OCI-LY7 (cell line): ENCODE measurements at regions not wholly inside any gene's neighbourhood (a gene's known extent, or its start where the extent isn't known, plus 50 kb on each side); places are given as distances from the start of the nearest gene placed in this dataset.

Experiments used
- BruUV-seq: library from RNA; stranded (reverse); fragments of 400-500 nt; replicated peaks from 2 replicates; lab custom pipeline; 2021; lab: Mats Ljungman, UMichigan
- CTCF ChIA-PET: fragments of 300-600 bp; sonication (Branson Sonifier 250); formaldehyde crosslinking; loops from one replicate; lab custom pipeline; 2022; ENCODE audit warnings: antibody characterized with exemption; ENCODE audit not compliant: unreplicated experiment; lab: Charles Lee
- POLR2A ChIA-PET: fragments of 300-600 bp; sonication (Branson Sonifier 250); formaldehyde crosslinking; loops from one replicate; lab custom pipeline; 2022; ENCODE audit warnings: antibody characterized with exemption; lab: Charles Lee
- DNase-seq: peaks from one replicate; pipeline ENCODE4 v3.0.0-alpha.2; 2015; ENCODE audit warnings: low spot score
- H2AFZ ChIP-seq: fragments of 200-600 bp; sonication (generic), shearing (Covaris generic); 2 replicates; pipeline ENCODE4 v1.6.1; 2014; ENCODE audit warnings: mild to moderate bottlenecking, antibody characterized with exemption, low read length, moderate library complexity
- H3K27ac ChIP-seq: fragments of 200-600 bp; sonication (generic); 2 replicates; pipeline ENCODE4 v1.5.1; 2014; ENCODE audit warnings: mixed run types, low read depth, mild to moderate bottlenecking, moderate library complexity, low read length, inconsistent platforms; ENCODE audit not compliant: poor library complexity, severe bottlenecking
- H3K36me3 ChIP-seq: fragments of 200-600 bp; sonication (generic); 2 replicates; pipeline ENCODE4 v1.6.1; 2014; ENCODE audit warnings: mild to moderate bottlenecking, antibody characterized with exemption, low read length, moderate library complexity, mixed read lengths; ENCODE audit not compliant: insufficient read depth
- H3K4me1 ChIP-seq: fragments of 200-600 bp; sonication (generic); 2 replicates; pipeline ENCODE4 v1.5.1; 2014; ENCODE audit warnings: mild to moderate bottlenecking, low read length; ENCODE audit not compliant: insufficient read depth, poor library complexity, severe bottlenecking
- H3K4me2 ChIP-seq: fragments of 200-600 bp; sonication (generic); 2 replicates; pipeline ENCODE4 v1.6.1; 2014; ENCODE audit warnings: mild to moderate bottlenecking, low read length
- H3K4me3 ChIP-seq: fragments of 200-600 bp; sonication (generic); 2 replicates; pipeline ENCODE4 v1.5.1; 2014; ENCODE audit warnings: mild to moderate bottlenecking, low read depth, low read length; ENCODE audit not compliant: poor library complexity, severe bottlenecking
- H3K79me2 ChIP-seq: fragments of 200-600 bp; sonication (generic); 2 replicates; pipeline ENCODE4 v1.6.1; 2016; ENCODE audit warnings: low read depth, mild to moderate bottlenecking, low read length, moderate library complexity, mixed read lengths; ENCODE audit not compliant: insufficient read depth
- H3K9me2 ChIP-seq: fragments of 200-600 bp; sonication (generic); 2 replicates; pipeline ENCODE4 v1.6.1; 2016; ENCODE audit warnings: mild to moderate bottlenecking, low read length, mixed read lengths; ENCODE audit not compliant: insufficient read depth
- H3K9me3 ChIP-seq: fragments of 200-600 bp; sonication (generic); 2 replicates; pipeline ENCODE4 v1.6.1; 2014; ENCODE audit warnings: mild to moderate bottlenecking, mixed run types, low read length, mixed read lengths
- H4K20me1 ChIP-seq: fragments of 200-600 bp; sonication (generic); 2 replicates; pipeline ENCODE4 v1.6.1; 2014; ENCODE audit warnings: mild to moderate bottlenecking, antibody characterized with exemption, low read length, moderate library complexity, mixed read lengths; ENCODE audit not compliant: insufficient read depth
- EZH2phosphoT487 ChIP-seq: fragments of 200-600 bp; sonication (generic); IDR thresholded peaks from 2 replicates; pipeline ENCODE4 v1.6.1; 2018; ENCODE audit warnings: low read depth, borderline replicate concordance, mild to moderate bottlenecking, mixed run types, antibody characterized with exemption, low read length, moderate library complexity, mixed read lengths
- intact Hi-C: fragments of 100-400 bp; cut with micrococcal nuclease; formaldehyde crosslinking; loops from one replicate; pipeline ENCODE4 v1.10.0; 2022; ENCODE audit not compliant: unreplicated experiment
- TF ChIP-seq, protein P1 (sequence below): fragments of 200-600 bp; sonication (generic); conservative IDR thresholded peaks from 2 replicates; pipeline ENCODE4 v1.5.1; 2014; ENCODE audit warnings: mild to moderate bottlenecking, antibody characterized with exemption, low read length, moderate library complexity, mixed read lengths

DNA sequence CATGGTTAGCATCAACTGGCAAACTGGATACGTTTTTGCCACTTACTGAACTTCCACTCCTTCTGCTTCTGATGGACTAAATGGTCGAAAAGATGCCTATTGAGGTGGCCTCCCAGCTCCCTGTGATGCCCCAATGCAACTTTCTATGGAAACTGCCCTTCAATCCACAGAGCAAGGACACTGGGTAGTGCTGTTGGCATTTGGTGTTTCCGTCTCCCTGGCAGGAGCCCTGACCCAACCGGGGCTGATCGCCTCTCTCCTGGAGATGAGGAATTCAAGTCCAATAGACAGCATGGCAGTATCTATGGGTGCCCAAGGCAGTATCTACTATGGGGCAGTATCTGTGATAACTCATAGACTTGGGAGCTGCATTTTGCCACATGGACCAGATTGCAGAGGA is 116.3 kb upstream of the IRX3 start:
- H3K4me3 ChIP-seq, result no peak overlapping the region
- BruUV-seq, result no TSS peak

DNA sequence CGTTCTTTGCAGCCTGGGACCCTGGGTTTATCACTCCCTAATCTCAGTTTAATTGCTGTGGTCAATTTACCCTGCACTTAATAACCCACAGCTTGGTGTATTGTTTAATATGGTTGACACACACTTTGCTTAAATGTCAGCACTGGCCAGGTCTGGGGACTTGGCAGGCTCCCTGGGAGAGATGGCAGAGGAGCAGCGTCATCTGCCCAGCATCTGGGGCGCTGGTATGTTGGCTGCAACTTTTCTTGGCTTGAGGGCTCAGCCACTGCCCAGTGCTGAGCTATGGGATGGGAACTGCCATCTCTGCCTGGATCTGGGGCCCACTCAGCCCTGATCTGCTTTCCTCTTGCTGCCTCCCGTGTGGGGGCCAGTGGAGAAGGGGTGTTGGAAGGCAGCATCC is 115.7 kb upstream of the IRX3 start:
- Histone ChIP-seq H3K79me2 (no peaks in the 10 kb centered on the region), H2AFZ (no peak overlapping the region), H3K4me3 (no peak overlapping the region), H3K36me3 (no peaks in the 10 kb centered on the region), H3K9me2 (no peaks in the 10 kb centered on the region), H3K9me3 (no peaks in the 10 kb centered on the region), H3K4me1 (no peaks in the 10 kb centered on the region), H3K27ac (no peak overlapping the region), H4K20me1 (no peaks in the 10 kb centered on the region), H3K4me2 (no peak overlapping the region)
- TF ChIP-seq EZH2phosphoT487, result no peak
- TF ChIP-seq, protein P1, sequence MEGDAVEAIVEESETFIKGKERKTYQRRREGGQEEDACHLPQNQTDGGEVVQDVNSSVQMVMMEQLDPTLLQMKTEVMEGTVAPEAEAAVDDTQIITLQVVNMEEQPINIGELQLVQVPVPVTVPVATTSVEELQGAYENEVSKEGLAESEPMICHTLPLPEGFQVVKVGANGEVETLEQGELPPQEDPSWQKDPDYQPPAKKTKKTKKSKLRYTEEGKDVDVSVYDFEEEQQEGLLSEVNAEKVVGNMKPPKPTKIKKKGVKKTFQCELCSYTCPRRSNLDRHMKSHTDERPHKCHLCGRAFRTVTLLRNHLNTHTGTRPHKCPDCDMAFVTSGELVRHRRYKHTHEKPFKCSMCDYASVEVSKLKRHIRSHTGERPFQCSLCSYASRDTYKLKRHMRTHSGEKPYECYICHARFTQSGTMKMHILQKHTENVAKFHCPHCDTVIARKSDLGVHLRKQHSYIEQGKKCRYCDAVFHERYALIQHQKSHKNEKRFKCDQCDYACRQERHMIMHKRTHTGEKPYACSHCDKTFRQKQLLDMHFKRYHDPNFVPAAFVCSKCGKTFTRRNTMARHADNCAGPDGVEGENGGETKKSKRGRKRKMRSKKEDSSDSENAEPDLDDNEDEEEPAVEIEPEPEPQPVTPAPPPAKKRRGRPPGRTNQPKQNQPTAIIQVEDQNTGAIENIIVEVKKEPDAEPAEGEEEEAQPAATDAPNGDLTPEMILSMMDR, result no peak
- CTCF ChIA-PET, result no interaction called here
- intact Hi-C loops, result no loop called here
- no peak for DNase-seq
- no TSS peak for BruUV-seq
- POLR2A ChIA-PET, result no interaction called here

More for the DNA sequence above, 116.3 kb upstream of the IRX3 start:
- intact Hi-C loops, result no loop called here
- no peaks in the 10 kb centered on the region for H4K20me1 ChIP-seq
- H2AFZ ChIP-seq, result no peak overlapping the region
- no peaks in the 10 kb centered on the region for H3K36me3 ChIP-seq
- no peaks in the 10 kb centered on the region for H3K9me3 ChIP-seq
- ChIA-PET POLR2A (no interaction called here), CTCF (no interaction called here)
- no peak for DNase-seq
- no peaks in the 10 kb centered on the region for H3K4me1 ChIP-seq
- no peaks in the 10 kb centered on the region for H3K9me2 ChIP-seq
- TF ChIP-seq, protein P1, result no peak
- TF ChIP-seq EZH2phosphoT487, result no peak
- no peaks in the 10 kb centered on the region for H3K79me2 ChIP-seq
- no peak overlapping the region for H3K27ac ChIP-seq
- H3K4me2 ChIP-seq, result no peak overlapping the region

DNA sequence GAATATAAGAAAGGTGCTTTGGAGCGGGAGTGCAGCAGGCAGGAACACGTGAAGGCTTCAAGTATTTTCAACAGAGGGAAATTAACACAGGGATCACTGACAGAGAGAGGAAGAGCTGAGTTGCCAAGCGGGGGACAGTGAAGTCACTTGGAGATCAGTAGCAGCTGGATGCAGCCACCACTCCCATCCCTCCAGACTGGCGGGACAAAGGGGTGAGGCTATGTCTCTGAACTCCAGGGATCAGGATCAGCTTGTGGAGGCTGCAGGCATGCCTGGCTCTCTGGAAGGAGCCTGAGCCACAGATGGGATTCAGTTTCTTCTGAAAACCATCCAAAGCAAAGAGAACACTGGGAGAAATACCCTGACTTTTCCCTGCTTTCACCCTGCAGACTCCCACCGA is 113.7 kb upstream of the IRX3 start:
- H3K4me2 ChIP-seq, result no peak overlapping the region

More for the DNA sequence above, 113.7 kb upstream of the IRX3 start:
- no peak overlapping the region for H2AFZ ChIP-seq
- no peak overlapping the region for H3K27ac ChIP-seq
- TF ChIP-seq, protein P1, result no peak
- no peak for TF ChIP-seq EZH2phosphoT487
- no peaks in the 10 kb centered on the region for H3K9me3 ChIP-seq
- CTCF ChIA-PET, result no interaction called here
- no peaks in the 10 kb centered on the region for H3K36me3 ChIP-seq
- H3K9me2 ChIP-seq, result no peaks in the 10 kb centered on the region
- no peaks in the 10 kb centered on the region for H3K4me1 ChIP-seq
- no TSS peak for BruUV-seq
- H3K4me3 ChIP-seq, result no peak overlapping the region
- POLR2A ChIA-PET, result interaction anchor here (0.7 kb wide), 1 partner anchor 300 kb away, joined by 5 read pairs; no protein-coding TSS in a partner anchor
- no peak for DNase-seq
- intact Hi-C loops, result no loop called here
- no peaks in the 10 kb centered on the region for H4K20me1 ChIP-seq
- no peaks in the 10 kb centered on the region for H3K79me2 ChIP-seq
